DND-41 (cell line): ENCODE measurements at regions not wholly inside any gene's neighbourhood (a gene's known extent, or its start where the extent isn't known, plus 50 kb on each side); places are given as distances from the start of the nearest gene placed in this dataset.

Source experiments
- EZH2 ChIP-seq: IDR thresholded peaks from 3 replicates; pipeline ENCODE4 v1.6.1; 2012; ENCODE audit warnings: borderline replicate concordance, low read depth, mild to moderate bottlenecking, moderate library complexity, low read length, inconsistent platforms; ENCODE audit not compliant: severe bottlenecking
- TF ChIP-seq, protein P1 (sequence below): IDR thresholded peaks from 2 replicates; pipeline ENCODE4 v1.5.1; 2012; ENCODE audit warnings: borderline replicate concordance, low read length, moderate library complexity, mild to moderate bottlenecking; ENCODE audit not compliant: poor library complexity, severe bottlenecking; ENCODE audit errors: extremely low read depth

DNA sequence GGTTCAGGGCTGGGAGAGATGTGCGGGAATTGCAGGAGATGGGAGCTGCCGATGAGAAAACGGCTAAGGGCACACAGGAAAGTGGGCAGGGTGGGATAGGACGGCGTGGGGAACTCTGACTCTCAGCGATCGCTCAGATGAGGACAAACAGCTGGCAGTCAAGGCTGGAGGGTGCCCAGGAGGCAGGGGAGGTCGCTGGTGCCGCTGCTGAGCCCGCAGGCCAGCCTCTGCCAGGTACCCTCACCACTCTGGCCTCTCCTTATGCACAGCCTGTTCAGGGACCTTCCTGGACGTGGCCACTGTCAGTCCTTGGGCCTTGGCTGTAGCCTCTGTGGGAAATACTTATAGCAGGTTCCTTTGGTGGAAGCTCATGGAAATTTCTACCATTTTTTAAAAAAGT, 308.6 kb downstream of the TEX29 start:
- no peak for TF ChIP-seq EZH2
- TF ChIP-seq, protein P1, sequence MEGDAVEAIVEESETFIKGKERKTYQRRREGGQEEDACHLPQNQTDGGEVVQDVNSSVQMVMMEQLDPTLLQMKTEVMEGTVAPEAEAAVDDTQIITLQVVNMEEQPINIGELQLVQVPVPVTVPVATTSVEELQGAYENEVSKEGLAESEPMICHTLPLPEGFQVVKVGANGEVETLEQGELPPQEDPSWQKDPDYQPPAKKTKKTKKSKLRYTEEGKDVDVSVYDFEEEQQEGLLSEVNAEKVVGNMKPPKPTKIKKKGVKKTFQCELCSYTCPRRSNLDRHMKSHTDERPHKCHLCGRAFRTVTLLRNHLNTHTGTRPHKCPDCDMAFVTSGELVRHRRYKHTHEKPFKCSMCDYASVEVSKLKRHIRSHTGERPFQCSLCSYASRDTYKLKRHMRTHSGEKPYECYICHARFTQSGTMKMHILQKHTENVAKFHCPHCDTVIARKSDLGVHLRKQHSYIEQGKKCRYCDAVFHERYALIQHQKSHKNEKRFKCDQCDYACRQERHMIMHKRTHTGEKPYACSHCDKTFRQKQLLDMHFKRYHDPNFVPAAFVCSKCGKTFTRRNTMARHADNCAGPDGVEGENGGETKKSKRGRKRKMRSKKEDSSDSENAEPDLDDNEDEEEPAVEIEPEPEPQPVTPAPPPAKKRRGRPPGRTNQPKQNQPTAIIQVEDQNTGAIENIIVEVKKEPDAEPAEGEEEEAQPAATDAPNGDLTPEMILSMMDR, result no peak
